GM12878 (cell line): ENCODE measurements at regions not wholly inside any gene's neighbourhood (a gene's known extent, or its start where the extent isn't known, plus 50 kb on each side); places are given as distances from the start of the nearest gene placed in this dataset.

Source experiments
- ATAC-seq: fragments of 200-7000 bp; cut with Tn5 transposase; 3 replicates; pipeline ENCODE4 v1.9.1; 2020; ENCODE audit warnings: mild to moderate bottlenecking, moderate library complexity
- BruUV-seq: library from RNA; stranded (reverse); fragments of 400-500 nt; replicated peaks from 2 replicates; lab custom pipeline; 2021; lab: Mats Ljungman, UMichigan
- CTCF ChIA-PET: fragments of 300-600 bp; sonication (Branson Sonifier 250); formaldehyde crosslinking; extraction: SDS; loops from one replicate; lab custom pipeline; 2021; ENCODE audit warnings: inconsistent platforms; lab: Yijun Ruan, JAX
- POLR2A ChIA-PET: fragments of 350-600 bp; formaldehyde crosslinking; extraction: SDS; loops from one replicate; lab custom pipeline; 2021; ENCODE audit warnings: inconsistent platforms; lab: Charles Lee
- RAD21 ChIA-PET: fragments of 300-600 bp; sonication (Branson Sonifier 250); formaldehyde crosslinking; loops from one replicate; lab custom pipeline; 2023; ENCODE audit warnings: antibody characterized with exemption; ENCODE audit not compliant: unreplicated experiment; lab: Charles Lee
- SMC1A ChIA-PET: fragments of 300-600 bp; sonication (Branson Sonifier 250); formaldehyde crosslinking; loops from one replicate; lab custom pipeline; 2023; ENCODE audit not compliant: unreplicated experiment, uncharacterized antibody; lab: Charles Lee
- DNase-seq: peaks from one replicate; pipeline ENCODE4 v3.0.0-alpha.2; 2011; ENCODE audit warnings: low read depth, low spot score
- FAIRE-seq: peaks from 3 replicates; lab custom pipeline; 2011; peaks lifted over from hg19 to GRCh38; lab: Jason Lieb, UNC
- H2AFZ ChIP-seq: 2 replicates; pipeline ENCODE4 v1.6.0; 2011; ENCODE audit warnings: low read depth, low read length, control low read depth; ENCODE audit not compliant: control insufficient read depth
- H3K27ac ChIP-seq: 2 replicates; pipeline ENCODE4 v1.5.1; 2011; ENCODE audit warnings: control low read depth; ENCODE audit not compliant: control insufficient read depth, insufficient read depth
- H3K27me3 ChIP-seq, 2 experiments: replicated peaks in 1 of 2; 2 replicates each; pipeline versions ENCODE4 v1.6.0 to v1.6.1; 2011; ENCODE audit warnings: low read length in 1 of 2; ENCODE audit not compliant: control insufficient read depth in 2 of 2, insufficient read depth in 2 of 2
- H3K36me3 ChIP-seq, 2 experiments: 2 replicates each; pipeline ENCODE4 v1.5.1; 2011; ENCODE audit warnings: low read length in 1 of 2; ENCODE audit not compliant: control insufficient read depth in 2 of 2, insufficient read depth in 2 of 2
- H3K4me1 ChIP-seq: 2 replicates; pipeline ENCODE4 v1.6.1; 2011; ENCODE audit warnings: mild to moderate bottlenecking, low read length, moderate library complexity, mixed read lengths; ENCODE audit not compliant: control insufficient read depth, insufficient read depth
- H3K4me2 ChIP-seq: 2 replicates; pipeline ENCODE4 v1.6.0; 2011; ENCODE audit warnings: control low read depth; ENCODE audit not compliant: control insufficient read depth, insufficient read depth
- H3K4me3 ChIP-seq: fragments of 200-600 bp; sonication (generic); 2 replicates; pipeline ENCODE4 v1.5.1; 2016
- H3K79me2 ChIP-seq: 2 replicates; pipeline ENCODE4 v1.6.0; 2011; ENCODE audit warnings: low read length; ENCODE audit not compliant: control insufficient read depth, insufficient read depth
- H3K9ac ChIP-seq: 2 replicates; pipeline ENCODE4 v1.8.0; 2011; ENCODE audit warnings: low read length, control low read depth, mixed read lengths; ENCODE audit not compliant: control insufficient read depth, insufficient read depth
- H3K9me3 ChIP-seq: replicated peaks from 3 replicates; pipeline ENCODE4 v1.5.1; 2011; ENCODE audit warnings: mild to moderate bottlenecking, low read length; ENCODE audit not compliant: control insufficient read depth, insufficient read depth
- H4K20me1 ChIP-seq: 2 replicates; pipeline ENCODE4 v1.6.0; 2011; ENCODE audit not compliant: control insufficient read depth, insufficient read depth
- CHD4 ChIP-seq: fragments of 200-600 bp; sonication (generic); IDR thresholded peaks from 2 replicates; pipeline ENCODE4 v1.6.1; 2016; ENCODE audit warnings: mild to moderate bottlenecking
- E4F1 ChIP-seq: fragments of 450-650 bp; IDR thresholded peaks from 2 replicates; pipeline ENCODE4 v1.6.1; 2018; ENCODE audit warnings: borderline replicate concordance, mild to moderate bottlenecking; ENCODE audit not compliant: partially characterized antibody
- EP300 ChIP-seq, 2 experiments: fragments of 150-350 bp in 1 of 2; IDR thresholded peaks; 2 replicates each; pipeline ENCODE4 v1.6.1; 2011 to 2012; ENCODE audit warnings: low read depth in 2 of 2, low read length in 2 of 2, borderline replicate concordance in 1 of 2, improper control_type of control experiment in 1 of 2, inconsistent platforms in 1 of 2; ENCODE audit not compliant: control insufficient read depth in 1 of 2
- EZH2 ChIP-seq: IDR thresholded peaks from 2 replicates; pipeline ENCODE4 v1.6.1; 2012; ENCODE audit warnings: low read depth, mild to moderate bottlenecking, control low read depth, inconsistent platforms, low read length, borderline replicate concordance; ENCODE audit not compliant: control insufficient read depth
- HDGF ChIP-seq: fragments of 450-650 bp; IDR thresholded peaks from 2 replicates; pipeline ENCODE4 v1.6.1; 2016; ENCODE audit warnings: antibody characterized with exemption
- HSF1 ChIP-seq: fragments of 150-350 bp; IDR thresholded peaks from 2 replicates; pipeline ENCODE4 v1.6.1; 2014; ENCODE audit warnings: mild to moderate bottlenecking, low read depth, low read length
- LARP7 ChIP-seq: fragments of 450-650 bp; IDR thresholded peaks from 2 replicates; pipeline ENCODE4 v1.6.1; 2017; ENCODE audit warnings: mild to moderate bottlenecking
- NR2C2 ChIP-seq: IDR thresholded peaks from 2 replicates; pipeline ENCODE4 v1.6.1; 2011; ENCODE audit warnings: borderline replicate concordance, low read depth; ENCODE audit not compliant: control insufficient read depth, insufficient read length
- POLR2AphosphoS2 ChIP-seq: IDR thresholded peaks from 2 replicates; pipeline ENCODE4 v1.6.1; 2011; ENCODE audit warnings: low read depth, mild to moderate bottlenecking, low read length, improper control_type of control experiment, moderate library complexity
- RELA ChIP-seq: fragments of 450-650 bp; IDR thresholded peaks from 2 replicates; pipeline ENCODE4 v1.8.0; 2014; ENCODE audit warnings: borderline replicate concordance; ENCODE audit not compliant: partially characterized antibody
- TBL1XR1 ChIP-seq: IDR thresholded peaks from 2 replicates; pipeline ENCODE4 v1.6.1; 2012; ENCODE audit warnings: low read depth, low read length, improper control_type of control experiment
- WGBS: methylation state at CpG from one replicate; pipeline ENCODE4 v1.1.6; 2016; ENCODE audit warnings: low lambda C conversion rate; ENCODE audit not compliant: insufficient replicate concordance, insufficient coverage; ENCODE audit errors: missing lambda C conversion rate; 5-methylcytosine and 5-hydroxymethylcytosine counted together
- in situ Hi-C: fragments of 300-500 bp; cut with MboI; formaldehyde crosslinking; loops from 9 replicates; pipeline ENCODE4 v1.14.3; 2018; ENCODE audit warnings: mixed read lengths
- intact Hi-C: fragments of 100-400 bp; cut with micrococcal nuclease; formaldehyde crosslinking; loops from one replicate; pipeline ENCODE4 v1.14.2; 2022; ENCODE audit not compliant: unreplicated experiment

- ATAC-seq, result no peak
- ChIA-PET POLR2A (no interaction called here), SMC1A (no interaction called here), RAD21 (no interaction called here), CTCF (no interaction called here)
- WGBS, result 40% methylated on average over 2 of the region's 2 CpGs
- Histone ChIP-seq H3K27me3 (no peaks in the 10 kb centered on the region), H3K4me2 (no peak overlapping the region), H3K27ac (no peak overlapping the region), H3K4me1 (no peaks in the 10 kb centered on the region), H3K9ac (no peak overlapping the region), H3K36me3 (no peaks in the 10 kb centered on the region), H3K4me3 (no peak overlapping the region), H2AFZ (no peak overlapping the region), H4K20me1 (no peaks in the 10 kb centered on the region), H3K9me3 (no peaks in the 10 kb centered on the region), H3K79me2 (no peaks in the 10 kb centered on the region)
- no peak for DNase-seq
- BruUV-seq, result no TSS peak
- FAIRE-seq, result no peak
- in situ Hi-C loops, result no loop called here
- intact Hi-C loops, result no loop called here
- TF ChIP-seq TBL1XR1 (no peak), HDGF (no peak), RELA (no peak), EZH2 (no peak), HSF1 (no peak), CHD4 (no peak), LARP7 (no peak), POLR2AphosphoS2 (no peak), E4F1 (no peak), NR2C2 (no peak), EP300 (IDR thresholded peaks at IDR 0.05; ENCODE audit: borderline replicate concordance in 1 of 2, control insufficient read depth in 1 of 2, low read depth in 2 of 2, low read length in 2 of 2) (no peak)
Observed at GRCh38 chrX:155745792-155746191, 133.0 kb upstream of the TMLHE start.
